Tongue (tissue), 1 donor: ENCODE measurements at regions not wholly inside any gene's neighbourhood (a gene's known extent, or its start where the extent isn't known, plus 50 kb on each side); places are given as distances from the start of the nearest gene placed in this dataset.
"Not testable (repeated sequence)": the region's sequence is repeated elsewhere in the genome, so short reads cannot be mapped to it uniquely, and the experiment has no call there.

Experiments used
- DNase-seq: peaks from one replicate; pipeline ENCODE4 v3.0.0-alpha.2; 2015

DNA sequence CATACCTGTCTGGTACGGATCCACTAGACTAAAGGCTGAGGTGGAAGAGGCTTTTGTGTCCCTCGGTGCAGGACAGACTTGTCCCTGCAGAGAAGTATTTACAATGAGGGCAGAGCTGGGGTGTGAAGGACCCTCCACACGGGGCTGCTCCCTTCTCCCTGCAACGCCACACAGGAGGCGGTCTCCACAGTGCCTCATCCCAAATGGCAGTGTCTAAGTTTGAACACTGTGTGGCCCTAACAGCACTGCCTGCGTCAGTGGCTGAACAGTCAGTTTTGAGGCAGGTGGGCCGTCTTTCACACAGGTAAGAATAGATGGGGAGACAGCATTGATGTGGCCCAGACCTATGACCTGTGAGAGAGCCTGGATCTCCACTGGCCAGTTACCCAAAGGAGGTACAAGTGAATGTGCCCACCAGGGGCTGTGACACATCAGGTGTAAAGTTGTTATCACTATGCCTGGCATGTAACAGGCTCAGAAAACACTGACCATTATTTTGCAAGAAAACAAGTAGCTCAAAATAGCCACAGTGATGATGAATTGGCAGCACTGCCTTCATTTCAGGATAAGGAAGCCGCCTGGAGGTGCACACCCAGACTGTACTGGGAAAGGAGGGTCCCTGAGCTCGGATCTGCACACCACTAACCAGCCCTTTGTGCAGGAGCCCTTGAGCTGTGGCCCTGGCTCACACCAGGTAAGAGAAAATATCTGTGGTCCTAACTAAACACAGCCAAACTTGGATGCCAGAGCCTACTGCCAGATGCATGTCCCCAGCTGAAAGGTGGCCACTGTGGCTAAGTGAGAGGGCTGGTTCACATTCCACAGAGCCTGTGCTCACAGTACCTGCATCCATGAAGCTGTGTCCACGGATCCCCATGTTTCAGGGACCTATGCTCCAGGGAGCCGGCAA, 246.7 kb downstream of the DLL1 start:
- no peak for DNase-seq

- no peak for DNase-seq
Measured at GRCh38 chr6:170043150-170043819, 247.6 kb downstream of the DLL1 start.

- DNase-seq, result no peak
Measured at GRCh38 chr6:170042596-170043118, 248.2 kb downstream of the DLL1 start.

GRCh38 chr6:170042123-170042522, 248.8 kb downstream of the DLL1 start:
- no peak for DNase-seq

GRCh38 chr6:170041526-170041925, 249.4 kb downstream of the DLL1 start:
- no peak for DNase-seq

GRCh38 chr6:170040906-170041305, 250.0 kb downstream of the DLL1 start:
- DNase-seq, result no peak

- DNase-seq, result no peak
Measured at GRCh38 chr6:170040115-170040500, 250.8 kb downstream of the DLL1 start.

- DNase-seq, result no peak
Measured at GRCh38 chr6:170039156-170040114, 251.4 kb downstream of the DLL1 start.

GRCh38 chr6:170038708-170039107, 252.2 kb downstream of the DLL1 start:
- peak; percentile 58 for DNase-seq

DNA sequence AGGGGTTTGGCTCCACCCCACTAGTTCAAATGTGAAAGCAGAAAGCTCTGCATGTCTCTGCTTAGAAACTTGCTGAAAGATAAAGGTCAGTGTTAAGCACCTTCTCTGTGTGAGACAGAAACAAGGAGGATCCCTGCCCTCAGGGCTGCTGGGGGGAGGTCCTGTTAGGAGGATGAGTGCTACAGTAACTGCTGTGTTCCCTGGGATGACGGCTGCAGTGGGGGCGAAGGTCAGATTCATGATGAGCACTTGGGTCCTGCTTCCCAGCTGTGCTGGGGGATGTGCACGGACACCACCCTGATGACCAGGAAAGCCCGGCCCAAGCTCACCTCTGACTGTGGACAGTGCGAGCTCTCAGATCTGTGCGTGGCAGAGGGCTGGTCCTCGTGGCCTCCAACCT, 252.6 kb downstream of the DLL1 start:
- DNase-seq, result no peak

DNA sequence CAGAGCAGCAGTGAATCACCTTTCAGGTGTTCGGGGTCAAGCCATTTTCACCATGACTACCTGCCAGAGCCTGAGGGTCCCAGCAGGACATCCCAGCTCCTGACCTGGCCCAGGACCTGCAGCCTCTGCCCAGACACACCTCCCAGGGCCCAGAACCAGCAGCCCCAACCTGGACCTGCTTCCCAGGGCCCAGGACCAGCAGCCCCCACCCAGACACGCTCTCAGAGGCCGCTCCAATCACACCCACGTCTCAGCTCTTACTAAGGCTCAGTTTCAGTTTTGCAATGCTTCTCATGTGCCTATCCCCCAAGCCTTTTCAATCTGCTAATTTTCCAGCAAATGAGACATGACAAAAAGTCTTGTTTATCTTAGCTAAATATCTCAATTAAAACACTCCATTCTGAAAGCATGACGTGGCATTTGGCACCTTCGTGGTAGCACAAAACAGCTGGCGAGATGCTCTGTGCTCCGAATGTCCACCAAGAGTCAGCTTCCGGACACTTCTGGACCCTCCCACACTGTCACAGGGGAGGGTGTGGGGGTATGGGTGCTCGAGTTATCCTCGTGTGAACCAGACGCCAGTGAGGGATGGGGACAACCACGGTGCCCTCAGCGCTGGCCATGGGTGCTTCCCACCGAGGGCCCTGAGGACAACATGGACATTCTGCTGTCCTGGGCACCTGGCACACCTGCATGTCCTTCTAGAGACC, 253.2 kb downstream of the DLL1 start:
- peak; percentile 69 for DNase-seq

GRCh38 chr6:170036916-170037315, 254.0 kb downstream of the DLL1 start:
- DNase-seq, result no peak

GRCh38 chr6:170036367-170036766, 254.5 kb downstream of the DLL1 start:
- not testable (repeated sequence) for DNase-seq

DNA sequence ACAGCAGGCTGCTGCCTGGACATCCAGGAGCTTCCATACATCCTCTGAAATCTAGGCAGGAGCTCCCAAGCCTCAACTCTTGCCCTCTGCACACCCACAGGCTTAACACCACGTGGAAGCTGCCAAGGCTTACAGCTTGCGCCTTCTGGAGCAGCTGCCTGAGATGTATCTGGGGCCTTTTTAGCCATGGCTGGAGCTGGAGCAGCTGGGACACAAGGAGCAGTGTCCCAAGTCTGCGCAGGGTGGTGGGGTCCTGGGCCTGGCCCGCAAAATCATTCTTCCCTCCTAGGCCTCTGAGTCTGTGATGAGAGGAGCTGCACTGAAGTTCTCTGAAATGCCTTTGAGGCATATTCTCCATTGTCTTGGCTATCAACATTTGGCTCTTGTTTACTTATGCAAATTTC, 255.0 kb downstream of the DLL1 start:
- DNase-seq, result no peak

- DNase-seq, result no peak
Measured at GRCh38 chr6:170035044-170035443, 255.8 kb downstream of the DLL1 start.

DNA sequence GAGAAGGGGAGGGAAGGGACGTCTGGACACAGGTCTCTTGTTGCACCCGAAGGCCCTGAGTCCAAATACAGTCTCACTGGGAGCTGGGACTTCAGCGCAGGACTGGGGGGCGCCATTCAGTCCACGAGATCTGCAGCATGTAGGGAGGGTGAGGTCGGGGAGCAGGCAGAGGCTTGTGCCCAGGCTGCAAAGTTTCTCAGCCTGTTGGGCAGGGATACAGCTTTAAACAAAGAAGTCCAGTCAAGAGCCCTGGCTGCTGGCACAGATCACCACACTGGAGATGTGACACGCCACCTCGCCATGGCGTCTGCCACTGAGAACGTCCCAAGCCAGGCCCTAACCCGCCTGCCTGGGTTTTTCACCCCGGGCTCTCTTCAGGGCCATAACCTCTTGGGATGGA, 256.6 kb downstream of the DLL1 start:
- no peak for DNase-seq

DNA sequence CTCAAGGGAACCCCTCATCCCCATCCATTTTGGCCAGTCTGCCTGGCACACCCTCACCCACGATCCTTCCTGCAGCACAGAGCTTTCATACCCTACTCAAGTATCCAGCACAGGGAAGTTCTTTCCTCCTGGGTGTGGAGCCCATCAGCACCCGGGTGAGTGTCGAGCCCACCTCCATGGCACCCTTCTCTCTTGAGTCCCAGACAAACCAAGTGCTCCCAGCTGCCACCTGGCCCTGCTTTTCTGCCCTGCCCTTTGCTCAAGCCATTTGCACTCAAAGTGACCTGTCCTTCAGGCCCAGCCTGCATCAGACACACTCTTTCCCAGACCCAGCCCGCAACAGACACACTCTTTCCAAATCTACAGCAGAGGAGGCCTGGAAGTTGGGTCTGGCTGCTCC, 257.2 kb downstream of the DLL1 start:
- no peak for DNase-seq

DNA sequence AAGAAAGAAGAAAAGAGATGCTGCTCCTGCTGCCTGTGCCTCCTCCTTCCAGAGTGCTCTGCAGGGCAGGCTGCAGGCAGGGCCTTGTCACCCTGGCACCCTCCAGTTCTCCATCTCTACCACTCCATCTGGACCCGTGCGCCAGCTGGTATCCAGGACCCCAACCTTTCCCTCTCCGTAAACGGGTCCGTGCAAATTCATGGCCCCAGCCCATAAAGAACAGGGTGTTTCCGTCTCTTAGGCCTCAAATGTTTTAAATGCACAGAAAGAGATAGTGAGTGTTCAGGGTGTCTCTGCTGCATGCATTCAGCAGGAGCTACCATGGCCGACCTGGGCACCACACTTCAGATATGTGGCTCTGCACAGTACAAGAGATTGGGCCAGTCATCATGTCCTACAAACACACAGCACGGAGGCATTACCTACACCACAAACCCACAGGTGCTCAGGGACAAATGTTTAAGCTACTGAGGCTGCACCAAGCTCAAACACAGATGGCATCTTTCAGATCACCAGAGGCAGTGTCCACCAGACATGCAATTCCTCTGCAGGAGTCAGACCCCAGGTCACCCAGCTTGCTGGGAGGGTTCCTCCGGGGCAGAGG, 258.1 kb downstream of the DLL1 start:
- DNase-seq, result no peak

GRCh38 chr6:170032197-170032596, 258.7 kb downstream of the DLL1 start:
- DNase-seq, result no peak

- no peak for DNase-seq
Measured at GRCh38 chr6:170031684-170032121, 259.2 kb downstream of the DLL1 start.

DNA sequence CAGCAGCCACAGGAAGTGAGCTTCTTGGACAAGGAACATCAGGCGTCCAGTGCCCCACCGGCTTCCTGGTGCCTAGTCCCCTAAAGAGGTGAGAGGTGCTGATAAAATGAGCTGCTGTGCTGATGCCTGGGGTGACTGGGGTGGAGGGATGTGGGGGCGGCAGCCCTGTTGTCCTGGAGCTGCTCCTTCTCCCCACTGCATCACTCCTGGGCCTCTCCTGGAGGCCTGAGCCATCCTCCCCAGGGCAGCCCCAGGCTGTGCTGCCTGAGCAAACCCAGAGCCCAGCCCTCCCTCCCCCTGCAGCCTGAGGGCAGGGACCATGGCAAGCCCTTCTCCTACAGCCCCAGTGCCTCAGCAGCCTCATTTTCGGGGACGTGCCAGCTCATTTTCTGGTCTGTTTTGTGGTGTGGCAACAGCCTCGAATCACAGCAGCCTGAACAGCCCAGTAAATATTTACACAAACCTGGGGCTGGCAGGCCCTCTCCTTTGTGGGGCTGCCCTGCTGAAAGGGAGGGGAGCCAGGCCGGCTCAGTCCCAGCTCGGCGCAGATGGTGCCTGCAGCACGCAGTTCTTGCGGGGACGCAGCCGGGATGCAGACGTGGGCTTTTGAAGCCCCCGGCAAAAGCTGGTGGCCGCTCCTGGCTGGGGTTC, 259.9 kb downstream of the DLL1 start:
- DNase-seq, result no peak
